Keratinocyte (primary cell): ENCODE measurements at regions not wholly inside any gene's neighbourhood (a gene's known extent, or its start where the extent isn't known, plus 50 kb on each side); places are given as distances from the start of the nearest gene placed in this dataset.

Source experiments
- CTCF ChIP-seq, 3 experiments: IDR thresholded peaks in 1 of 3; conservative IDR thresholded peaks in 1 of 3; optimal IDR thresholded peaks in 1 of 3; 2 replicates in 2 of 3; 3 replicates in 1 of 3; pipeline versions ENCODE3 to v1.5.1; 2011; ENCODE audit warnings: low read length in 3 of 3, mild to moderate bottlenecking in 3 of 3, moderate library complexity in 2 of 3, control low read depth in 1 of 3, inconsistent platforms in 1 of 3; ENCODE audit not compliant: insufficient read depth in 2 of 3; ENCODE audit errors: extremely low read depth in 1 of 3
- EZH2 ChIP-seq: IDR thresholded peaks from one replicate; pipeline ENCODE4 v1.6.1; 2012; ENCODE audit warnings: inconsistent platforms, mild to moderate bottlenecking, low read length, moderate library complexity

GRCh38 chr1:194078765-194079164, 892.4 kb upstream of the B3GALT2 start:
- TF ChIP-seq CTCF (optimal IDR thresholded peaks at IDR 0.05 in 1 of 3, IDR thresholded peaks at IDR 0.05 in 1 of 3, conservative IDR thresholded peaks at IDR 0.05 in 1 of 3; ENCODE audit: extremely low read depth in 1 of 3, insufficient read depth in 2 of 3, low read length in 3 of 3) (no peak), EZH2 (no peak)
